ENCODE measurements at regions not wholly inside any gene's neighbourhood (a gene's known extent, or its start where the extent isn't known, plus 50 kb on each side); places are given as distances from the start of the nearest gene placed in this dataset.

GRCh38 chr17:73703192-73703591, 58.9 kb upstream of the SDK2 start:
- no peak for TF ChIP-seq CTCF (IDR thresholded peaks at IDR 0.05 in 2 of 3, conservative IDR thresholded peaks at IDR 0.05 in 1 of 3; ENCODE audit: insufficient read depth in 2 of 3, low read depth in 1 of 3, low read length in 3 of 3)
- TF ChIP-seq MXI1 (IDR thresholded peaks at IDR 0.05; ENCODE audit: low read depth, low read length) = no peak
- no peak for TF ChIP-seq POLR2A (conservative IDR thresholded peaks at IDR 0.05)
- TF ChIP-seq MCM3 (IDR thresholded peaks at IDR 0.05) = no peak
- TF ChIP-seq USF2 (CRISPR knock-in tag; IDR thresholded peaks at IDR 0.05) = no peak
- no peak for TF ChIP-seq RCOR1 (IDR thresholded peaks at IDR 0.05; ENCODE audit: borderline replicate concordance in 1 of 2, low read depth in 2 of 2, low read length in 2 of 2)
- TF ChIP-seq REST (IDR thresholded peaks at IDR 0.05; ENCODE audit: borderline replicate concordance) = no peak
- TF ChIP-seq REST (CRISPR knock-in tag; IDR thresholded peaks at IDR 0.05; ENCODE audit: low read depth) = no peak
- TF ChIP-seq GATA2 (CRISPR knock-in tag; IDR thresholded peaks at IDR 0.05) = no peak
- TF ChIP-seq HCFC1 (IDR thresholded peaks at IDR 0.05; ENCODE audit: low read depth, low read length) = no peak
